Chondrocyte (in vitro differentiated cells): ENCODE measurements at regions not wholly inside any gene's neighbourhood (a gene's known extent, or its start where the extent isn't known, plus 50 kb on each side); places are given as distances from the start of the nearest gene placed in this dataset.

Source experiments
- DNase-seq: peaks from one replicate; pipeline ENCODE4 v3.0.0; 2021; ENCODE audit warnings: mixed read lengths, low spot score
- H3K27ac Mint-ChIP-seq: one replicate; pipeline ENCODE4 v1.8.0; 2021; ENCODE audit warnings: mild to moderate bottlenecking, moderate library complexity, mixed read lengths; ENCODE audit not compliant: unreplicated experiment
- H3K27me3 Mint-ChIP-seq: 2 replicates; pipeline ENCODE4 v1.8.0; 2021; ENCODE audit warnings: low read depth, mixed read lengths
- H3K36me3 Mint-ChIP-seq: 2 replicates; pipeline ENCODE4 v1.8.0; 2021; ENCODE audit warnings: low read depth, mixed read lengths
- H3K4me1 Mint-ChIP-seq: 2 replicates; pipeline ENCODE4 v1.8.0; 2021; ENCODE audit warnings: low read depth, mild to moderate bottlenecking, mixed read lengths
- H3K4me3 Mint-ChIP-seq: one replicate; pipeline ENCODE4 v1.8.0; 2021; ENCODE audit warnings: mild to moderate bottlenecking, moderate library complexity, mixed read lengths; ENCODE audit not compliant: unreplicated experiment
- H3K9me3 Mint-ChIP-seq: 2 replicates; pipeline ENCODE4 v1.8.0; 2021; ENCODE audit warnings: low read depth, mixed read lengths
- TF ChIP-seq, protein P1 (sequence below): fragments of 200-600 bp; sonication (generic); IDR thresholded peaks from 2 replicates; pipeline ENCODE4 v1.5.0; 2021; ENCODE audit warnings: antibody characterized with exemption, mild to moderate bottlenecking, moderate library complexity

- Mint-ChIP-seq H3K27me3 (no peaks in the 10 kb centered on the region), H3K4me3 (no peak overlapping the region), H3K36me3 (no peaks in the 10 kb centered on the region), H3K4me1 (no peaks in the 10 kb centered on the region), H3K27ac (no peak overlapping the region), H3K9me3 (peaks cover 3% of the 10 kb centered on the region)
- no peak for DNase-seq
- TF ChIP-seq, protein P1, sequence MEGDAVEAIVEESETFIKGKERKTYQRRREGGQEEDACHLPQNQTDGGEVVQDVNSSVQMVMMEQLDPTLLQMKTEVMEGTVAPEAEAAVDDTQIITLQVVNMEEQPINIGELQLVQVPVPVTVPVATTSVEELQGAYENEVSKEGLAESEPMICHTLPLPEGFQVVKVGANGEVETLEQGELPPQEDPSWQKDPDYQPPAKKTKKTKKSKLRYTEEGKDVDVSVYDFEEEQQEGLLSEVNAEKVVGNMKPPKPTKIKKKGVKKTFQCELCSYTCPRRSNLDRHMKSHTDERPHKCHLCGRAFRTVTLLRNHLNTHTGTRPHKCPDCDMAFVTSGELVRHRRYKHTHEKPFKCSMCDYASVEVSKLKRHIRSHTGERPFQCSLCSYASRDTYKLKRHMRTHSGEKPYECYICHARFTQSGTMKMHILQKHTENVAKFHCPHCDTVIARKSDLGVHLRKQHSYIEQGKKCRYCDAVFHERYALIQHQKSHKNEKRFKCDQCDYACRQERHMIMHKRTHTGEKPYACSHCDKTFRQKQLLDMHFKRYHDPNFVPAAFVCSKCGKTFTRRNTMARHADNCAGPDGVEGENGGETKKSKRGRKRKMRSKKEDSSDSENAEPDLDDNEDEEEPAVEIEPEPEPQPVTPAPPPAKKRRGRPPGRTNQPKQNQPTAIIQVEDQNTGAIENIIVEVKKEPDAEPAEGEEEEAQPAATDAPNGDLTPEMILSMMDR = no peak
Measured at GRCh38 chr14:98014851-98015615, 1217.9 kb downstream of the VRK1 start.

- Mint-ChIP-seq H3K27ac (no peak overlapping the region), H3K4me3 (no peak overlapping the region), H3K4me1 (no peaks in the 10 kb centered on the region), H3K9me3 (peaks cover 3% of the 10 kb centered on the region), H3K27me3 (no peaks in the 10 kb centered on the region), H3K36me3 (no peaks in the 10 kb centered on the region)
- TF ChIP-seq, protein P1 = no peak
- DNase-seq = no peak
Measured at GRCh38 chr14:98015921-98016320, 1218.7 kb downstream of the VRK1 start.

DNA sequence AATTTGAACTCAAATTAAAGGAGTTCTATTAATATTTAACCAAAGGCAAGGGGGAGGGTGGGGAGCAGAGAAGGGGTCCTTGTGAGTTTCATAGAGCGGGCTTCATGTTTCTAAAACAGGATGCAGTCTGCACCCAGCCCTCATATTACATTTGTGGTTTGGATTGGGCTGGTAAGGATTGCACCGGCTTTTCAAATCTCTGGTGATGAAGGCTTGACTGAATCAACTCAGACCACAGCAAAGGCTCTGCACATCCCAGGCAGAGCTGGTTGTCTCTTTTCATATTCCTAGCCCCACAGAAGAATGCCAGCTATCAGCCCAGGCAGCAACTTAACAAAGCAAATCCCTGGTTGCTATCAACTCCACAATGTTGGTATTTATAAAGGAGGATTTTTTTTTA is 1221.4 kb downstream of the VRK1 start:
- no peaks in the 10 kb centered on the region for H3K27me3 Mint-ChIP-seq
- TF ChIP-seq, protein P1 = no peak
- H3K36me3 Mint-ChIP-seq = no peaks in the 10 kb centered on the region

GRCh38 chr14:98022541-98023520 is 1225.6 kb downstream of the VRK1 start:
- DNase-seq = no peak
- H3K36me3 Mint-ChIP-seq = no peaks in the 10 kb centered on the region
- H3K27me3 Mint-ChIP-seq = peaks cover 2% of the 10 kb centered on the region
- H3K4me1 Mint-ChIP-seq = no peaks in the 10 kb centered on the region
- H3K9me3 Mint-ChIP-seq = no peaks in the 10 kb centered on the region
- no peak overlapping the region for H3K27ac Mint-ChIP-seq
- TF ChIP-seq, protein P1 = no peak
- no peak overlapping the region for H3K4me3 Mint-ChIP-seq

More for the DNA sequence above, 1221.4 kb downstream of the VRK1 start:
- H3K9me3 Mint-ChIP-seq = peaks cover 3% of the 10 kb centered on the region
- H3K4me1 Mint-ChIP-seq = no peaks in the 10 kb centered on the region
- no peak for DNase-seq
- no peak overlapping the region for H3K4me3 Mint-ChIP-seq
- H3K27ac Mint-ChIP-seq = no peak overlapping the region

GRCh38 chr14:98028162-98028561 is 1231.0 kb downstream of the VRK1 start:
- H3K27me3 Mint-ChIP-seq = peaks cover 2% of the 10 kb centered on the region

More at GRCh38 chr14:98028162-98028561, 1231.0 kb downstream of the VRK1 start:
- no peaks in the 10 kb centered on the region for H3K36me3 Mint-ChIP-seq
- no peak overlapping the region for H3K27ac Mint-ChIP-seq
- no peaks in the 10 kb centered on the region for H3K4me1 Mint-ChIP-seq
- DNase-seq = no peak
- TF ChIP-seq, protein P1 = no peak
- peaks cover 9% of the 10 kb centered on the region for H3K9me3 Mint-ChIP-seq
- H3K4me3 Mint-ChIP-seq = no peak overlapping the region
